Stimulated activated naive B cell treated with anti-CD40 and anti-IgM and Interleukin-4, amounts not matched to agents 10 μg/mL and 1 μg/mL and 100 μg/mL, for 72 hours (primary cell): ENCODE measurements at regions not wholly inside any gene's neighbourhood (a gene's known extent, or its start where the extent isn't known, plus 50 kb on each side); places are given as distances from the start of the nearest gene placed in this dataset.
"Not testable (repeated sequence)": the region's sequence is repeated elsewhere in the genome, so short reads cannot be mapped to it uniquely, and the experiment has no call there.

ENCODE experiments used
- ATAC-seq, 2 donors: fragments of 150-1000 bp; cut with Tn5 transposase; replicated peaks; 2 replicates each; pipeline ENCODE4 v1.10.0; 2021; ENCODE audit warnings: moderate library complexity in 1 of 2
- DNase-seq: peaks from one replicate; pipeline ENCODE4 v3.0.0; 2021
- H3K27ac Mint-ChIP-seq: one replicate; pipeline ENCODE4 v1.8.0; 2022; ENCODE audit warnings: mild to moderate bottlenecking, mixed read lengths
- H3K27me3 Mint-ChIP-seq, 2 donors: one replicate each; pipeline ENCODE4 v1.8.0; 2022; ENCODE audit warnings: mixed read lengths in 2 of 2
- H3K36me3 Mint-ChIP-seq, 2 donors: one replicate each; pipeline ENCODE4 v1.8.0; 2022; ENCODE audit warnings: mixed read lengths in 2 of 2, mild to moderate bottlenecking in 1 of 2
- H3K4me1 Mint-ChIP-seq, 2 donors: one replicate each; pipeline ENCODE4 v1.8.0; 2022; ENCODE audit warnings: mixed read lengths in 2 of 2, mild to moderate bottlenecking in 1 of 2
- H3K4me3 Mint-ChIP-seq, 2 donors: one replicate each; pipeline ENCODE4 v1.8.0; 2022; ENCODE audit warnings: mild to moderate bottlenecking in 2 of 2, mixed read lengths in 2 of 2, moderate library complexity in 1 of 2
- H3K9me3 Mint-ChIP-seq, 2 donors: one replicate each; pipeline ENCODE4 v1.8.0; 2022; ENCODE audit warnings: mixed read lengths in 2 of 2, mild to moderate bottlenecking in 1 of 2

GRCh38 chr9:102185371-102185770 lies 446.9 kb upstream of the GRIN3A start:
- Mint-ChIP-seq H3K27me3 (no peaks in the 10 kb centered on the region), H3K4me1 (no peaks in the 10 kb centered on the region), H3K27ac (no peak overlapping the region), H3K9me3 (peaks cover 1 to 4% of the 10 kb centered on the region in 2 donors), H3K36me3 (no peaks in the 10 kb centered on the region), H3K4me3 (no peak overlapping the region)
- DNase-seq, result no peak
- ATAC-seq, result no peak

DNA sequence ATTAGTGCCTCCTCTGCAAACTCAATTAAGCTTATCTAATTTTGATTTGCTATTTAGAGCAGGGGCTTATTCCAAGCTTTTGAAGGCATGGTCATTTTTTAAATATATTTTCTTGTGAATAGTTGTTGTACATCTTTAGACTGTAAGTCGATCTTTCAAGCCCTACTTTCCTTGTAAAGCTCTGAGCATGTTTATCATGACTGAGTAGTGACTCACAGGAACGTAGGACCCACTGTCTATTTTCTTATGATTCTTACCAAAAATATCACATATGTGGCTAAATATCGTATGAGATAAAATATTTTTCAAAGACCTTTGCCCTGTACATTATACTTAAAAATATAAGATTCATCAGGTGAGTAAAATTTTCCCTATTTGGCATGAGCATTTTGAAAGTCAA lies 440.4 kb upstream of the GRIN3A start:
- Mint-ChIP-seq H3K4me3 (no peak overlapping the region), H3K36me3 (no peaks in the 10 kb centered on the region), H3K27me3 (no peaks in the 10 kb centered on the region), H3K4me1 (no peaks in the 10 kb centered on the region), H3K27ac (no peak overlapping the region), H3K9me3 (peaks cover 7 to 9% of the 10 kb centered on the region in 2 donors)
- ATAC-seq (no peak), DNase-seq (no peak)

GRCh38 chr9:102174202-102174601 lies 435.8 kb upstream of the GRIN3A start:
- H3K4me1 Mint-ChIP-seq, DNase-seq, H3K36me3 Mint-ChIP-seq, H3K27ac Mint-ChIP-seq, H3K27me3 Mint-ChIP-seq, ATAC-seq, H3K4me3 Mint-ChIP-seq: not testable (repeated sequence)
- peaks cover 12 to 14% of the 10 kb centered on the region in 2 donors for H3K9me3 Mint-ChIP-seq

DNA sequence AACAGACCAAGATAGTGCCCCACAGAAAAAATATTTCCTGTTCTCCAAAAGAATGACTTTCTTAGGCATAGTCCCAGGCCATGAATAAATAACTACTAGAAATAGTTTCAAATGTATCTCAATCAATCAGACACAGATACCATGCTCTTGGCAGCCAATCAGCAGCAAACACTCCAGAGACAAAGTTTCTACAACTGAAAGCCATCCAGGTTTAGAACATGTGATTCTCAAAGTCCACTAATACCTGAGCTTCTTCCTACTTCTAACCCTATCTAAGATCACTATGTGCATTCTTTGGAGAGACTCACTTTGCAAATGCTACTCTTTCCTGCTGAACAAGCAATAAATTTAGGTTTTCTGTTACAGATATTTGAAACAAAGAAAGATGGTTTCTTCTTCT lies 425.8 kb upstream of the GRIN3A start:
- no peak for ATAC-seq
- no peaks in the 10 kb centered on the region for H3K27me3 Mint-ChIP-seq
- no peaks in the 10 kb centered on the region for H3K36me3 Mint-ChIP-seq
- no peaks in the 10 kb centered on the region for H3K4me1 Mint-ChIP-seq
- no peak for DNase-seq
- H3K9me3 Mint-ChIP-seq, result peaks cover 4 to 5% of the 10 kb centered on the region in 2 donors
- H3K4me3 Mint-ChIP-seq, result no peak overlapping the region
- H3K27ac Mint-ChIP-seq, result no peak overlapping the region

DNA sequence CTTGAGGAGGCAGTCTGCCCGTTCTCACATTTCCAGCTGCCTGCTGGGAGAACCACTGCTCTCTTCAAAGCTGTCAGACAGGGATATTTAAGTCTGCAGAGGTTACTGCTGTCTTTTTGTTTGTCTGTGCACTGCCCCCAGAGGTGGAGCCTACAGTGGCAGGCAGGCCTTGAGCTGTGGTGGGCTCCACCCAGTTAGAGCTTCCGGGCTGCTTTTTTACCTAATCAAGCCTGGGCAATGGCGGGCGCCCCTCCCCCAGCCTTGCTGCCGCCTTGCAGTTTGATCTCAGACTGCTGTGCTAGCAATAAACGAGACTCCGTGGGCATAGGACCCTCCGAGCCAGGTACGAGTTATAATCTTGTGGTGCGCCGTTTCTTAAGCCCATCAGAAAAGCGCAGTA lies 414.6 kb upstream of the GRIN3A start:
- not testable (repeated sequence) for ATAC-seq, DNase-seq, H3K27me3 Mint-ChIP-seq, H3K36me3 Mint-ChIP-seq, H3K4me3 Mint-ChIP-seq, H3K4me1 Mint-ChIP-seq, H3K27ac Mint-ChIP-seq
- H3K9me3 Mint-ChIP-seq, result peaks cover 7 to 11% of the 10 kb centered on the region in 2 donors

DNA sequence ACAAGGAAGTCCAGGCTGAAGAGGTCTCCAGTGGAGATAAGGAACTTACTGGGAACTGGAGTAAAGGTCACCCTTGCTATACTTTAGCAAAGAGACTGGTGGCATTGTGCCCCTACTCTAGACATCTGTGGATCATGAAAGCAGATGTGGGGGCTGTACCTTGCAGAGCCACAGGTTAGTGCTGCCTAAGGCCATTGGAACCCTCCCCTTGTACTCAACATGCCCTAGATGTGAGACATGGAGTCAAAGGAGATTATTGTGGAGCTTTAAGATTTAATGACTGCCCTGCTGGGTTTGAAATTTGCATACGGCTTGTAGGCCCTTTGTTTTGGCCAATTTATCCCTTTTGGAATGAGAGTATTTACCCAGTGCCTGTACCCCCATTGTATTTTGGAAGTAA lies 397.3 kb upstream of the GRIN3A start:
- ATAC-seq, result no peak
- H3K27ac Mint-ChIP-seq, result no peak overlapping the region
- H3K4me3 Mint-ChIP-seq, result no peak overlapping the region
- no peaks in the 10 kb centered on the region for H3K27me3 Mint-ChIP-seq
- no peak for DNase-seq
- no peaks in the 10 kb centered on the region for H3K36me3 Mint-ChIP-seq
- no peaks in the 10 kb centered on the region for H3K4me1 Mint-ChIP-seq
- H3K9me3 Mint-ChIP-seq, result peaks cover 0 to 3% of the 10 kb centered on the region in 2 donors

DNA sequence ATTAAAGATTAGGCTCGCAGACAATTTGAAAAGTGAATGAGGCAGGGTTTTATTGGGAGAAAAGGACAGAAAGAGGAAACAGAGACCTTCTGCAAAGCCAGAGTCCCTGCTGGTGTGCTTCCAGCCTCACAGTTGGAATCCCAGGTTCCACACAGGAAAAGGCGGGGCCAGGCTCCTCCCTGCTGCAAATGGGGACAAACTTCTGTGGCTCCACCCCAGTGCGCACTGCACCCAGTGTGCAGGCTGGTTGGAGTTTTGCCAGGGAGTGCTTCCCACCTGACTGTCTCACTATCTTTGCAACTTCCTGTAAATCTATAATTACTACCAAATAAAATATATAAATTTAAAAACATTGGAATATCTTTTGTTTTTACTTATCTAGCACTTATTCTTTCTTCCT lies 386.0 kb upstream of the GRIN3A start:
- H3K4me3 Mint-ChIP-seq, result no peak overlapping the region

GRCh38 chr9:102114557-102114956 lies 376.1 kb upstream of the GRIN3A start:
- Mint-ChIP-seq H3K9me3 (peaks cover 3 to 11% of the 10 kb centered on the region in 2 donors), H3K4me3 (no peak overlapping the region), H3K27me3 (no peaks in the 10 kb centered on the region), H3K36me3 (no peaks in the 10 kb centered on the region), H3K4me1 (no peaks in the 10 kb centered on the region), H3K27ac (no peak overlapping the region)
- DNase-seq (no peak), ATAC-seq (no peak)

More for the DNA sequence above, 386.0 kb upstream of the GRIN3A start:
- no peak overlapping the region for H3K27ac Mint-ChIP-seq
- no peak for ATAC-seq
- peaks cover 2 to 4% of the 10 kb centered on the region in 2 donors for H3K9me3 Mint-ChIP-seq
- H3K36me3 Mint-ChIP-seq, result no peaks in the 10 kb centered on the region
- no peaks in the 10 kb centered on the region for H3K4me1 Mint-ChIP-seq
- DNase-seq, result no peak
- H3K27me3 Mint-ChIP-seq, result no peaks in the 10 kb centered on the region

DNA sequence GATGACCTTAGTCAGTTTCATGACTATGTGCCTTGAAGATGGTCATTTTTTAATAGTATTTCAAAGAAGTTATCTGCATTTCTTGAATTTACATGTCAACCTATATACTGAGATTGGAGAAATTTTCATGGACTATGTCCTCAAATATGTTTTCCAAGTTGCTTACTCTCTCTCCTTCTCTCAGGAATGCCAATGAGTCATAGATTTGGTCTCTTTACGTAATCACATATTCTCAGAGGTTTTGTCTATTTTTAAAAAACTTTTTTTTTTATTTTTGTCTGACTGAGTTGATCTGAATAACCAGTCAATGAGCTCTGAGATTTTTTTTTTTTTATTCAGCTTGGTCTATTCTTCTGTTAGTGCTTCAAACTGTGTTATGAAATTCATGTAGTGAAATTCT lies 374.7 kb upstream of the GRIN3A start:
- Mint-ChIP-seq H3K4me1 (no peaks in the 10 kb centered on the region), H3K4me3 (no peak overlapping the region)
- no peak for DNase-seq

DNA sequence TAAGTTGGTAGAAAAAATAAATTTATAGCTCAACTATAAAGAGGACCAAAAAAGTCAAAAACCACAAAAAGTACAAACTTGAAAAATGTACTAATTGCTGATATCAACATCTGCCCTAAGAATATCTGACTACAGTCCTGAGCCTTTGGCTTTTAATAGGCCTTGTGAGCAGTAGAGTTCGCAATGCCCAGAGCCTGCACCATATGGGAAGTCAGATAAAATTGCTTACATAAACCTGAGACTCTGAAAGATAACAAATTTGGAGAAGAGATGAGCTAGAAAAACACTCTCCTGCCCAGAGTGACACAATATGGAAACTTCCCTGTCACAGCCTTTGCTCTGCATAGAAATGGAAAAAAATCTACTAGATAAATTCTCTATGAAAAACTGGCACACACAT lies 368.0 kb upstream of the GRIN3A start:
- Mint-ChIP-seq H3K4me1 (no peaks in the 10 kb centered on the region), H3K27ac (no peak overlapping the region), H3K4me3 (no peak overlapping the region), H3K9me3 (peaks cover 0 to 3% of the 10 kb centered on the region in 2 donors), H3K36me3 (no peaks in the 10 kb centered on the region), H3K27me3 (no peaks in the 10 kb centered on the region)
- ATAC-seq (no peak), DNase-seq (no peak)

More for the DNA sequence above, 374.7 kb upstream of the GRIN3A start:
- Mint-ChIP-seq H3K9me3 (peaks cover 0 to 7% of the 10 kb centered on the region in 2 donors), H3K27ac (no peak overlapping the region), H3K27me3 (no peaks in the 10 kb centered on the region), H3K36me3 (no peaks in the 10 kb centered on the region)
- ATAC-seq, result no peak

DNA sequence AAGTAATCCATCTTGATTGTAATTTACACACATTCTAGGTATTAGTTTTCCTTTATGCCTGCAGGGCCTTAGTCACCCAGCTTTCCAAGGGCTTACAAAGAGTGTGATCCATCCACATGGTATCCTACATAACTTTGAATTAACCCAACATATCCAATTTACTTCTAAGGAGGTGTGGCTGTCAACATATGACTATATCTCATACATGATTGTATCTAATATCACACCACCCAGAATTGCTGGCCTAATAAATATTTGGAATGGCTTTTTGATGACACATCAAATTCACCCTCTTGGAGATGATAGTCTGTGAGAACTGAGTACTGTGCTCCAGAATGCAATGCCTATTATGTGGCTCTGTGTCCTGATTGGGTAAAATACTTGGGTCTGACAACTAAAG lies 363.3 kb upstream of the GRIN3A start:
- no peak for DNase-seq
- Mint-ChIP-seq H3K9me3 (no peaks in the 10 kb centered on the region), H3K4me3 (no peak overlapping the region), H3K36me3 (no peaks in the 10 kb centered on the region), H3K27me3 (no peaks in the 10 kb centered on the region), H3K4me1 (no peaks in the 10 kb centered on the region), H3K27ac (no peak overlapping the region)
- ATAC-seq, result no peak

DNA sequence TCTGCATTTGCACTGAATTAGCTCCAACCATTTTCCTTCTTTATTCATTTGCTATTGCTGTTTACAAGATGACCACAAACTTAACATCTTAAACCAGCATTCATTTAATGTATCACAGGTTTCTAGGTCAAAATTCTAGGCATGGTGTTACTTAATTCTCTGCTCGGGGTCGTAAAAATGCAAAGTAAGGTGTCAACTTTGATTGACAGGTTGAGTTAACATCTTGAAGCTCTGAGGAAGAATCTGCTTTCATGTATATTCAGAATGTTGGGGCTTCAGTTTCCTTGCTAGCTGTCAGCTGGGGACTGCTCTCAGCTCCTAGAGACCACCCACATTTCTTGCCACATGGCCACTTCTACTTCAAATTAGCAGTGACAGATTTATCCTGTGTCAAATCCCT lies 348.7 kb upstream of the GRIN3A start:
- Mint-ChIP-seq H3K27me3 (no peaks in the 10 kb centered on the region), H3K9me3 (peaks cover 0 to 1% of the 10 kb centered on the region in 2 donors), H3K36me3 (no peaks in the 10 kb centered on the region), H3K27ac (no peak overlapping the region), H3K4me1 (no peaks in the 10 kb centered on the region), H3K4me3 (no peak overlapping the region)
- ATAC-seq (no peak), DNase-seq (no peak)

GRCh38 chr9:102085548-102085947 lies 347.1 kb upstream of the GRIN3A start:
- no peak for ATAC-seq

DNA sequence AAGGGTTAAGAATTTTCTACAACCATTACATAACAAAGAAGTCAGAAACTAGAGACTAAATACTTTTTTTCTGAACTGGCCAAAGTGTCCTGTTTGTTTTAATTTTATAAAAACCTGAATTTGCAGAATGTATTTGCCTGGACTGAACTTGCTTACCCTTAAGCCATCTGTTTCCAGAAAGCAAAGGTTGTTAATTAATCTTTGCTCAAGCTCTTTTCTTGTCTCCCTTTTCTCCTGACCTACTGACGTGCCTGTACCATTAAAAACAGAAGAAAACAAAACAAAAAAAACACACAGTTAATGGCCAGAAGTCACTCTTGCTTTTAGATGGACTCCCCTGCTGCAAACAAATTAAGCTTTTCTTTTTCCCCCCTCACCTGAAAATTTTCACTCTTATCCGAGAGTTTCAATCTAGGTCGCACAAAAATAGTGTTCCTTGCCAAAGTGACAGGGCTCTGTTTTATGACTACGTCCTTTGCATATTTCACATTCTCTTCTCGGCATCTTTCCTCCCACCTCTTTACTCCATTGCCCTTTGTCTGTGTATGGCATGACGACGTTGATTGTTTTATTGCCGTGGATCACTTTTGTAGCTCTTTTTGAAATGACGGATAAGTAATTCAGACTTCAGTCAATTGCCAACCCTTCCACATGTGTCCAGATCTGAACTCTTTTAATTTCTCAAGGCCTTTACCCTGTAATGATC lies 333.8 kb upstream of the GRIN3A start:
- Mint-ChIP-seq H3K9me3 (peaks cover 0 to 4% of the 10 kb centered on the region in 2 donors), H3K27me3 (no peaks in the 10 kb centered on the region), H3K4me3 (no peak overlapping the region), H3K4me1 (no peaks in the 10 kb centered on the region), H3K27ac (no peak overlapping the region), H3K36me3 (no peaks in the 10 kb centered on the region)
- ATAC-seq, result no peak
- DNase-seq, result no peak

More at GRCh38 chr9:102085548-102085947, 347.1 kb upstream of the GRIN3A start:
- H3K36me3 Mint-ChIP-seq, result no peaks in the 10 kb centered on the region
- H3K27ac Mint-ChIP-seq, result no peak overlapping the region
- H3K27me3 Mint-ChIP-seq, result no peaks in the 10 kb centered on the region
- DNase-seq, result no peak
- H3K4me1 Mint-ChIP-seq, result no peaks in the 10 kb centered on the region
- H3K9me3 Mint-ChIP-seq, result peaks cover 0 to 1% of the 10 kb centered on the region in 2 donors
- H3K4me3 Mint-ChIP-seq, result no peak overlapping the region

DNA sequence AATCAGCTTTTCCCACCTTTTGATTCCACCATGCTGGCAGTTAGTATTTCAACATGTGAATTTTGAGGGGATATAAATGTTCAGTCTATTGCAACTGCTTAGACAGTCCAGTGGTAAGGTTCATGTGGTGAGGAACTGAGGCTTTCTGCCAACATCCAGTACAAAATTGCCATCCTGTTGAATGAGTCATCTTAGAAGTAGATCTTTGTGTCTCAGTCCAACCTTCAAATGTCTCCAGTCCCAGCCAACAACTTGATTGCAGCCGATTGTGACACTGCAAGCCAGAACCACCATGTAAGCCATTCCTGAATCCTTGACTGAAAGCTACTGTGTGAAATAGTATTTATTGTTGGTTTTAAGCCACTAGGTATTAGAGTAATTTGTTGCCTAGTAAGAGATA lies 331.5 kb upstream of the GRIN3A start:
- Mint-ChIP-seq H3K4me3 (no peak overlapping the region), H3K4me1 (no peaks in the 10 kb centered on the region), H3K9me3 (peaks cover 0 to 4% of the 10 kb centered on the region in 2 donors), H3K27ac (no peak overlapping the region), H3K27me3 (no peaks in the 10 kb centered on the region), H3K36me3 (no peaks in the 10 kb centered on the region)
- no peak for ATAC-seq
- no peak for DNase-seq
